ENCODE measurements at regions not wholly inside any gene's neighbourhood (a gene's known extent, or its start where the extent isn't known, plus 50 kb on each side); places are given as distances from the start of the nearest gene placed in this dataset.

GRCh38 chr3:174444391-174444790 lies 414.7 kb upstream of the NAALADL2 start:
- DNase-seq (no peak), ATAC-seq (no peak)
- Histone ChIP-seq H3K4me1 (peaks cover 19 to 34% of the 10 kb centered on the region in 2 donors), H3K36me3 (no peaks in the 10 kb centered on the region), H3K9me3 (no peaks in the 10 kb centered on the region), H3K27me3 (no peaks in the 10 kb centered on the region), H3K27ac (no peak overlapping the region), H3K4me3 (no peak overlapping the region)
- no peak for TF ChIP-seq CTCF (IDR thresholded peaks at IDR 0.05 in 4 of 5, conservative IDR thresholded peaks at IDR 0.05 in 1 of 5)
- no peak for TF ChIP-seq POLR2A (IDR thresholded peaks at IDR 0.05)
- intact Hi-C loops (cut with DNase I; ENCODE audit: low total_unique reads) (loop anchor here (10.0 kb wide), 1 partner anchor 1050 kb away; the partner anchor contains the start of gene NLGN1), in situ Hi-C loops (cut with MboI; ENCODE audit: low sequenced_read_pairs in 4 of 4) (no loop called here)

- no peak overlapping the region for H3K4me3 ChIP-seq
- ATAC-seq = no peak
- TF ChIP-seq CTCF (IDR thresholded peaks at IDR 0.05 in 4 of 5, conservative IDR thresholded peaks at IDR 0.05 in 1 of 5) = no peak
- no peak for TF ChIP-seq POLR2A (IDR thresholded peaks at IDR 0.05)
Measured at GRCh38 chr3:174457758-174458157, 401.4 kb upstream of the NAALADL2 start.

GRCh38 chr3:174460831-174461230 lies 398.3 kb upstream of the NAALADL2 start:
- no peak for ATAC-seq
- intact Hi-C loops (cut with DNase I; ENCODE audit: low total_unique reads) (no loop called here), in situ Hi-C loops (cut with MboI; ENCODE audit: low sequenced_read_pairs in 4 of 4) (no loop called here)
- no peak for DNase-seq
- Histone ChIP-seq H3K27ac (no peak overlapping the region), H3K4me3 (no peak overlapping the region), H3K4me1 (no peaks in the 10 kb centered on the region), H3K27me3 (no peaks in the 10 kb centered on the region), H3K9me3 (no peaks in the 10 kb centered on the region), H3K36me3 (no peaks in the 10 kb centered on the region)
- TF ChIP-seq CTCF (IDR thresholded peaks at IDR 0.05 in 4 of 5, conservative IDR thresholded peaks at IDR 0.05 in 1 of 5) (no peak), POLR2A (IDR thresholded peaks at IDR 0.05) (no peak)

More at GRCh38 chr3:174457758-174458157, 401.4 kb upstream of the NAALADL2 start:
- no peaks in the 10 kb centered on the region for H3K9me3 ChIP-seq
- H3K27me3 ChIP-seq = no peaks in the 10 kb centered on the region
- DNase-seq = no peak
- intact Hi-C loops (cut with DNase I; ENCODE audit: low total_unique reads) = no loop called here
- in situ Hi-C loops (cut with MboI; ENCODE audit: low sequenced_read_pairs in 4 of 4) = no loop called here
- H3K36me3 ChIP-seq = no peaks in the 10 kb centered on the region
- H3K4me1 ChIP-seq = no peaks in the 10 kb centered on the region
- no peak overlapping the region for H3K27ac ChIP-seq

GRCh38 chr3:174462916-174463315 lies 396.2 kb upstream of the NAALADL2 start:
- TF ChIP-seq POLR2A (IDR thresholded peaks at IDR 0.05) (no peak), CTCF (IDR thresholded peaks at IDR 0.05 in 4 of 5, conservative IDR thresholded peaks at IDR 0.05 in 1 of 5) (no peak)
- H3K9me3 ChIP-seq = no peaks in the 10 kb centered on the region
- in situ Hi-C loops (cut with MboI; ENCODE audit: low sequenced_read_pairs in 4 of 4) = no loop called here
- no peaks in the 10 kb centered on the region for H3K27me3 ChIP-seq
- H3K4me1 ChIP-seq = no peaks in the 10 kb centered on the region
- intact Hi-C loops (cut with DNase I; ENCODE audit: low total_unique reads) = no loop called here
- H3K36me3 ChIP-seq = no peaks in the 10 kb centered on the region
- no peak for ATAC-seq
- DNase-seq = no peak
- no peak overlapping the region for H3K27ac ChIP-seq
- H3K4me3 ChIP-seq = no peak overlapping the region

GRCh38 chr3:174465177-174465576 lies 394.0 kb upstream of the NAALADL2 start:
- ATAC-seq (no peak), DNase-seq (no peak)
- H3K36me3 ChIP-seq = no peaks in the 10 kb centered on the region
- TF ChIP-seq POLR2A (IDR thresholded peaks at IDR 0.05) = no peak
- no peak for TF ChIP-seq CTCF (IDR thresholded peaks at IDR 0.05 in 4 of 5, conservative IDR thresholded peaks at IDR 0.05 in 1 of 5)
- H3K4me3 ChIP-seq = no peak overlapping the region
- no peak overlapping the region for H3K27ac ChIP-seq
- in situ Hi-C loops (cut with MboI; ENCODE audit: low sequenced_read_pairs in 4 of 4) = no loop called here
- H3K9me3 ChIP-seq = no peaks in the 10 kb centered on the region
- no peaks in the 10 kb centered on the region for H3K4me1 ChIP-seq
- intact Hi-C loops (cut with DNase I; ENCODE audit: low total_unique reads) = no loop called here
- H3K27me3 ChIP-seq = no peaks in the 10 kb centered on the region

Measured in gastrocnemius medialis (tissue), 4 donors.